KMS-11 (cell line): ENCODE measurements at regions not wholly inside any gene's neighbourhood (a gene's known extent, or its start where the extent isn't known, plus 50 kb on each side); places are given as distances from the start of the nearest gene placed in this dataset.

ENCODE experiments used
- H2AFZ ChIP-seq: fragments of 200-600 bp; sonication (generic); 2 replicates; pipeline ENCODE4 v1.6.1; 2016; ENCODE audit warnings: antibody characterized with exemption, mixed run types, low read depth
- H3K27ac ChIP-seq: fragments of 200-600 bp; sonication (generic); 2 replicates; pipeline ENCODE4 v1.6.1; 2016; ENCODE audit warnings: mild to moderate bottlenecking, mixed run types
- H3K27me3 ChIP-seq: fragments of 200-600 bp; sonication (generic); 2 replicates; pipeline ENCODE4 v1.6.1; 2017; ENCODE audit warnings: mild to moderate bottlenecking, low read depth, mixed run types, moderate library complexity; ENCODE audit not compliant: insufficient read depth
- H3K36me3 ChIP-seq: fragments of 200-600 bp; sonication (generic); 2 replicates; pipeline ENCODE4 v1.6.1; 2017; ENCODE audit warnings: mild to moderate bottlenecking, mixed run types; ENCODE audit not compliant: insufficient read depth
- H3K4me1 ChIP-seq: fragments of 200-600 bp; sonication (generic); 2 replicates; pipeline ENCODE4 v1.6.1; 2016; ENCODE audit warnings: mild to moderate bottlenecking, low read depth, mixed run types; ENCODE audit not compliant: poor library complexity, severe bottlenecking
- H3K4me2 ChIP-seq: fragments of 200-600 bp; sonication (generic); 2 replicates; pipeline ENCODE4 v1.7.0; 2016; ENCODE audit warnings: mild to moderate bottlenecking, mixed run types
- H3K4me3 ChIP-seq: fragments of 200-600 bp; sonication (generic); IDR thresholded peaks from 2 replicates; pipeline ENCODE4 v1.6.1; 2017; ENCODE audit warnings: low read depth, low read length, mixed read lengths; ENCODE audit not compliant: insufficient read depth
- H3K79me2 ChIP-seq: fragments of 200-600 bp; sonication (generic); 2 replicates; pipeline ENCODE4 v1.6.1; 2016; ENCODE audit warnings: low read depth, mixed run types; ENCODE audit not compliant: insufficient read depth
- H3K9ac ChIP-seq: fragments of 200-600 bp; sonication (generic); 2 replicates; pipeline ENCODE4 v1.6.1; 2016; ENCODE audit warnings: mild to moderate bottlenecking, mixed run types
- H4K20me1 ChIP-seq: fragments of 200-600 bp; sonication (generic); 2 replicates; pipeline ENCODE4 v1.6.1; 2016; ENCODE audit warnings: mild to moderate bottlenecking, mixed run types; ENCODE audit not compliant: insufficient read depth
- CTCF ChIP-seq: fragments of 200-600 bp; sonication (generic); conservative IDR thresholded peaks from 2 replicates; pipeline ENCODE4 v1.6.1; 2017; ENCODE audit warnings: low read depth, mild to moderate bottlenecking, antibody characterized with exemption, low read length, moderate library complexity, mixed read lengths

- H3K9ac ChIP-seq, result no peak overlapping the region
- H3K4me2 ChIP-seq, result no peak overlapping the region
- no peaks in the 10 kb centered on the region for H4K20me1 ChIP-seq
- no peaks in the 10 kb centered on the region for H3K36me3 ChIP-seq
- no peaks in the 10 kb centered on the region for H3K79me2 ChIP-seq
- TF ChIP-seq CTCF, result no peak
- no peak overlapping the region for H3K4me3 ChIP-seq
- no peaks in the 10 kb centered on the region for H3K27me3 ChIP-seq
- no peaks in the 10 kb centered on the region for H3K4me1 ChIP-seq
- no peak overlapping the region for H3K27ac ChIP-seq
- no peak overlapping the region for H2AFZ ChIP-seq
Measured at GRCh38 chr20:39645131-39645530, 683.0 kb downstream of the DHX35 start.

- Histone ChIP-seq H3K4me1 (no peaks in the 10 kb centered on the region), H3K4me3 (no peak overlapping the region), H3K27me3 (no peaks in the 10 kb centered on the region), H4K20me1 (no peaks in the 10 kb centered on the region), H2AFZ (no peak overlapping the region), H3K27ac (no peak overlapping the region), H3K79me2 (no peaks in the 10 kb centered on the region), H3K36me3 (no peaks in the 10 kb centered on the region), H3K4me2 (no peak overlapping the region), H3K9ac (no peak overlapping the region)
- no peak for TF ChIP-seq CTCF
Measured at GRCh38 chr20:39643292-39643691, 681.1 kb downstream of the DHX35 start.

GRCh38 chr20:39641423-39641822, 679.3 kb downstream of the DHX35 start:
- no peak overlapping the region for H3K9ac ChIP-seq
- no peak overlapping the region for H3K4me2 ChIP-seq
- H4K20me1 ChIP-seq, result no peaks in the 10 kb centered on the region
- no peak overlapping the region for H3K4me3 ChIP-seq
- H3K4me1 ChIP-seq, result no peaks in the 10 kb centered on the region
- no peak overlapping the region for H2AFZ ChIP-seq
- no peaks in the 10 kb centered on the region for H3K27me3 ChIP-seq
- H3K27ac ChIP-seq, result no peak overlapping the region
- no peaks in the 10 kb centered on the region for H3K36me3 ChIP-seq
- no peaks in the 10 kb centered on the region for H3K79me2 ChIP-seq
- no peak for TF ChIP-seq CTCF

GRCh38 chr20:39640147-39640546, 678.0 kb downstream of the DHX35 start:
- no peaks in the 10 kb centered on the region for H3K36me3 ChIP-seq
- H3K9ac ChIP-seq, result no peak overlapping the region
- no peaks in the 10 kb centered on the region for H3K79me2 ChIP-seq
- H4K20me1 ChIP-seq, result no peaks in the 10 kb centered on the region
- no peaks in the 10 kb centered on the region for H3K4me1 ChIP-seq
- no peak overlapping the region for H3K4me3 ChIP-seq
- no peak for TF ChIP-seq CTCF
- H3K27me3 ChIP-seq, result no peaks in the 10 kb centered on the region
- H2AFZ ChIP-seq, result no peak overlapping the region
- H3K27ac ChIP-seq, result no peak overlapping the region
- H3K4me2 ChIP-seq, result no peak overlapping the region

- Histone ChIP-seq H3K36me3 (no peaks in the 10 kb centered on the region), H3K4me2 (no peak overlapping the region), H3K9ac (no peak overlapping the region), H3K4me1 (no peaks in the 10 kb centered on the region), H3K27me3 (no peaks in the 10 kb centered on the region), H3K4me3 (no peak overlapping the region), H3K27ac (no peak overlapping the region), H2AFZ (no peak overlapping the region), H4K20me1 (no peaks in the 10 kb centered on the region), H3K79me2 (no peaks in the 10 kb centered on the region)
- TF ChIP-seq CTCF, result no peak
Measured at GRCh38 chr20:39638731-39639130, 676.6 kb downstream of the DHX35 start.
